Endodermal cell (in vitro differentiated cells): ENCODE measurements at regions not wholly inside any gene's neighbourhood (a gene's known extent, or its start where the extent isn't known, plus 50 kb on each side); places are given as distances from the start of the nearest gene placed in this dataset.

Experiments used
- DNase-seq: peaks from one replicate; pipeline ENCODE4 v3.0.0-alpha.2; 2017
- H3K27ac ChIP-seq: 2 replicates; pipeline ENCODE4 v1.5.1; 2013; ENCODE audit warnings: mild to moderate bottlenecking, low read depth, low read length, moderate library complexity
- H3K27me3 ChIP-seq: 2 replicates; pipeline ENCODE4 v1.6.1; 2013; ENCODE audit warnings: mild to moderate bottlenecking, low read length, moderate library complexity; ENCODE audit not compliant: insufficient read depth, control insufficient read depth, poor library complexity, severe bottlenecking
- H3K36me3 ChIP-seq: 2 replicates; pipeline ENCODE4 v1.7.0; 2013; ENCODE audit warnings: mild to moderate bottlenecking, low read length, moderate library complexity; ENCODE audit not compliant: control insufficient read depth, insufficient read depth
- H3K4me1 ChIP-seq: one replicate; pipeline ENCODE4 v1.7.0; 2013; ENCODE audit warnings: low read length; ENCODE audit not compliant: control insufficient read depth, insufficient read depth
- H3K4me3 ChIP-seq: 2 replicates; pipeline ENCODE4 v1.5.1; 2013; ENCODE audit warnings: mild to moderate bottlenecking, low read length, moderate library complexity
- H3K9ac ChIP-seq: 2 replicates; pipeline ENCODE4 v1.6.1; 2013; ENCODE audit warnings: mild to moderate bottlenecking, low read length, moderate library complexity; ENCODE audit not compliant: poor library complexity, severe bottlenecking; ENCODE audit errors: extremely low read depth
- H3K9me3 ChIP-seq: 2 replicates; pipeline ENCODE4 v1.6.1; 2013; ENCODE audit warnings: mild to moderate bottlenecking, low read length, moderate library complexity; ENCODE audit not compliant: control insufficient read depth
- H3K27ac Mint-ChIP-seq: 2 replicates; pipeline ENCODE4 v1.8.0; 2020; ENCODE audit warnings: mixed read lengths
- H3K27me3 Mint-ChIP-seq: 2 replicates; pipeline ENCODE4 v1.8.0; 2021; ENCODE audit warnings: mild to moderate bottlenecking, mixed read lengths; ENCODE audit not compliant: insufficient read depth
- H3K36me3 Mint-ChIP-seq: 2 replicates; pipeline ENCODE4 v1.8.0; 2020; ENCODE audit warnings: low read depth, mixed read lengths
- H3K4me1 Mint-ChIP-seq: 2 replicates; pipeline ENCODE4 v1.8.0; 2020; ENCODE audit warnings: mixed read lengths
- H3K4me3 Mint-ChIP-seq: 2 replicates; pipeline ENCODE4 v1.8.0; 2020; ENCODE audit warnings: mild to moderate bottlenecking, moderate library complexity, mixed read lengths
- H3K9me3 Mint-ChIP-seq: 2 replicates; pipeline ENCODE4 v1.8.0; 2020; ENCODE audit warnings: mild to moderate bottlenecking, mixed read lengths
- CTCF ChIP-seq: fragments of 200-600 bp; sonication (generic); conservative IDR thresholded peaks from 2 replicates; pipeline ENCODE4 v1.5.0; 2021; ENCODE audit warnings: antibody characterized with exemption, mild to moderate bottlenecking
- WGBS, 2 experiments: methylation state at CpG; one replicate each; pipeline versions ENCODE4 v1.1.5 to v1.1.7; 2013; ENCODE audit warnings: missing lambda C conversion rate in 2 of 2, mixed read lengths in 1 of 2; ENCODE audit not compliant: insufficient coverage in 1 of 2, insufficient read length in 1 of 2; 5-methylcytosine and 5-hydroxymethylcytosine counted together

GRCh38 chr4:137707102-137707620 lies 174.9 kb upstream of the PCDH18 start:
- no peak overlapping the region for H3K27ac Mint-ChIP-seq
- H3K9ac ChIP-seq: no peak overlapping the region
- no peak overlapping the region for H3K27ac ChIP-seq
- no peaks in the 10 kb centered on the region for H3K36me3 Mint-ChIP-seq
- DNase-seq: no peak
- no peaks in the 10 kb centered on the region for H3K36me3 ChIP-seq
- H3K4me1 Mint-ChIP-seq: no peaks in the 10 kb centered on the region
- no peaks in the 10 kb centered on the region for H3K4me1 ChIP-seq
- no peaks in the 10 kb centered on the region for H3K27me3 Mint-ChIP-seq
- no peaks in the 10 kb centered on the region for H3K9me3 ChIP-seq
- H3K9me3 Mint-ChIP-seq: no peaks in the 10 kb centered on the region
- H3K4me3 ChIP-seq: no peak overlapping the region
- TF ChIP-seq CTCF: no peak
- no peak overlapping the region for H3K4me3 Mint-ChIP-seq
- H3K27me3 ChIP-seq: no peaks in the 10 kb centered on the region

- no peak overlapping the region for H3K27ac Mint-ChIP-seq
- H3K27me3 Mint-ChIP-seq: no peaks in the 10 kb centered on the region
- H3K4me3 Mint-ChIP-seq: no peak overlapping the region
Measured at GRCh38 chr4:137705171-137705783, 173.0 kb upstream of the PCDH18 start.

GRCh38 chr4:137703195-137703594 lies 170.9 kb upstream of the PCDH18 start:
- no peak overlapping the region for H3K4me3 Mint-ChIP-seq
- H3K9me3 Mint-ChIP-seq: peaks cover 10% of the 10 kb centered on the region
- H3K27me3 ChIP-seq: no peaks in the 10 kb centered on the region
- DNase-seq: no peak
- no peaks in the 10 kb centered on the region for H3K27me3 Mint-ChIP-seq
- H3K4me1 ChIP-seq: no peaks in the 10 kb centered on the region
- no peaks in the 10 kb centered on the region for H3K4me1 Mint-ChIP-seq
- no peak for TF ChIP-seq CTCF
- no peak overlapping the region for H3K27ac Mint-ChIP-seq
- no peaks in the 10 kb centered on the region for H3K36me3 ChIP-seq
- H3K9me3 ChIP-seq: peaks cover 13% of the 10 kb centered on the region
- H3K27ac ChIP-seq: no peak overlapping the region
- H3K9ac ChIP-seq: no peak overlapping the region
- H3K36me3 Mint-ChIP-seq: no peaks in the 10 kb centered on the region
- no peak overlapping the region for H3K4me3 ChIP-seq

More at GRCh38 chr4:137705171-137705783, 173.0 kb upstream of the PCDH18 start:
- Mint-ChIP-seq H3K9me3 (peaks cover 10% of the 10 kb centered on the region), H3K36me3 (no peaks in the 10 kb centered on the region), H3K4me1 (no peaks in the 10 kb centered on the region)
- Histone ChIP-seq H3K9ac (no peak overlapping the region), H3K27me3 (no peaks in the 10 kb centered on the region), H3K36me3 (no peaks in the 10 kb centered on the region), H3K9me3 (peaks cover 10% of the 10 kb centered on the region), H3K4me1 (no peaks in the 10 kb centered on the region), H3K4me3 (no peak overlapping the region), H3K27ac (no peak overlapping the region)
- no peak for TF ChIP-seq CTCF
- no peak for DNase-seq
- 90 to 91% methylated on average over 3 of the region's 3 CpGs for WGBS, 2 experiments
